SH-SY5Y (cell line): ENCODE measurements at regions not wholly inside any gene's neighbourhood (a gene's known extent, or its start where the extent isn't known, plus 50 kb on each side); places are given as distances from the start of the nearest gene placed in this dataset.

ENCODE experiments used
- GATA2 ChIP-seq: IDR thresholded peaks from 2 replicates; pipeline ENCODE4 v1.6.1; 2011; ENCODE audit warnings: mild to moderate bottlenecking, low read depth, low read length
- GATA3 ChIP-seq: IDR thresholded peaks from 2 replicates; pipeline ENCODE4 v1.6.1; 2011; ENCODE audit warnings: low read depth, mild to moderate bottlenecking, low read length, moderate library complexity

GRCh38 chr11:71198141-71198822 lies 54.1 kb downstream of the SHANK2 start:
- TF ChIP-seq GATA2 (no peak), GATA3 (no peak)
